Activated CD4-positive, alpha-beta memory T cell treated with anti-CD3 and anti-CD28 coated beads, Interleukin-2, amount 10 ng/mL, durations not matched to agents 7 days and 5 days (primary cell): ENCODE measurements at regions not wholly inside any gene's neighbourhood (a gene's known extent, or its start where the extent isn't known, plus 50 kb on each side); places are given as distances from the start of the nearest gene placed in this dataset.

Experiments used
- CTCF ChIA-PET: fragments of 350-600 bp; sonication (Branson Sonifier 250); formaldehyde crosslinking; loops from one replicate; lab custom pipeline; 2021; ENCODE audit warnings: antibody characterized with exemption, inconsistent platforms; lab: Charles Lee
- POLR2A ChIA-PET: fragments of 350-600 bp; sonication (Branson Sonifier 250); formaldehyde crosslinking; loops from one replicate; lab custom pipeline; 2021; ENCODE audit warnings: antibody characterized with exemption; lab: Charles Lee
- DNase-seq: peaks from one replicate; pipeline ENCODE4 v3.0.0-alpha.2; 2020
- H3K27ac Mint-ChIP-seq: one replicate; pipeline ENCODE4 v1.8.0; 2021; ENCODE audit warnings: mild to moderate bottlenecking, mixed read lengths
- H3K27me3 Mint-ChIP-seq: one replicate; pipeline ENCODE4 v1.8.0; 2021; ENCODE audit warnings: mixed read lengths
- H3K36me3 Mint-ChIP-seq: one replicate; pipeline ENCODE4 v1.8.0; 2021; ENCODE audit warnings: low read depth, mixed read lengths
- H3K4me1 Mint-ChIP-seq: one replicate; pipeline ENCODE4 v1.8.0; 2021; ENCODE audit warnings: mixed read lengths
- H3K4me3 Mint-ChIP-seq: one replicate; pipeline ENCODE4 v1.8.0; 2021; ENCODE audit warnings: mild to moderate bottlenecking, mixed read lengths
- H3K9me3 Mint-ChIP-seq: one replicate; pipeline ENCODE4 v1.8.0; 2021; ENCODE audit warnings: mixed read lengths

- H3K27me3 Mint-ChIP-seq = peaks cover 8% of the 10 kb centered on the region
These were observed 83.8 kb upstream of the KLHL29 start for GRCh38 chr2:23301136-23301535.

GRCh38 chr2:23302591-23302990 is 82.4 kb upstream of the KLHL29 start:
- H3K27me3 Mint-ChIP-seq = peaks cover 8% of the 10 kb centered on the region
- H3K36me3 Mint-ChIP-seq = no peaks in the 10 kb centered on the region
- H3K9me3 Mint-ChIP-seq = no peaks in the 10 kb centered on the region
- no peaks in the 10 kb centered on the region for H3K4me1 Mint-ChIP-seq
- no peak for DNase-seq
- no peak overlapping the region for H3K27ac Mint-ChIP-seq
- no peak overlapping the region for H3K4me3 Mint-ChIP-seq
- ChIA-PET CTCF (no interaction called here), POLR2A (no interaction called here)

More at GRCh38 chr2:23301136-23301535, 83.8 kb upstream of the KLHL29 start:
- no peaks in the 10 kb centered on the region for H3K9me3 Mint-ChIP-seq
- DNase-seq = no peak
- no peak overlapping the region for H3K27ac Mint-ChIP-seq
- H3K4me3 Mint-ChIP-seq = no peak overlapping the region
- H3K36me3 Mint-ChIP-seq = no peaks in the 10 kb centered on the region
- no peaks in the 10 kb centered on the region for H3K4me1 Mint-ChIP-seq
- ChIA-PET CTCF (interaction anchor here (0.7 kb wide), 1 partner anchor 50 kb away, joined by 4 read pairs; no protein-coding TSS in a partner anchor), POLR2A (no interaction called here)

GRCh38 chr2:23306401-23306800 is 78.6 kb upstream of the KLHL29 start:
- no peaks in the 10 kb centered on the region for H3K9me3 Mint-ChIP-seq
- H3K27me3 Mint-ChIP-seq = peaks cover 8% of the 10 kb centered on the region
- H3K27ac Mint-ChIP-seq = no peak overlapping the region
- no peak for DNase-seq
- no peak overlapping the region for H3K4me3 Mint-ChIP-seq
- POLR2A ChIA-PET = no interaction called here
- H3K36me3 Mint-ChIP-seq = no peaks in the 10 kb centered on the region
- no peaks in the 10 kb centered on the region for H3K4me1 Mint-ChIP-seq
- CTCF ChIA-PET = no interaction called here

- H3K27ac Mint-ChIP-seq = no peak overlapping the region
- DNase-seq = no peak
- H3K9me3 Mint-ChIP-seq = no peaks in the 10 kb centered on the region
- ChIA-PET CTCF (no interaction called here), POLR2A (no interaction called here)
- H3K36me3 Mint-ChIP-seq = no peaks in the 10 kb centered on the region
- peaks cover 2% of the 10 kb centered on the region for H3K27me3 Mint-ChIP-seq
- no peak overlapping the region for H3K4me3 Mint-ChIP-seq
- no peaks in the 10 kb centered on the region for H3K4me1 Mint-ChIP-seq
These were observed 73.8 kb upstream of the KLHL29 start for GRCh38 chr2:23311186-23311585.

GRCh38 chr2:23312996-23313606 is 71.9 kb upstream of the KLHL29 start:
- no peaks in the 10 kb centered on the region for H3K4me1 Mint-ChIP-seq
- no peak overlapping the region for H3K27ac Mint-ChIP-seq
- DNase-seq = peak; percentile 21
- no peaks in the 10 kb centered on the region for H3K36me3 Mint-ChIP-seq
- CTCF ChIA-PET = interaction anchor here (0.6 to 1.1 kb wide), 2 partner anchors 9 to 774 kb away, joined by 3 to 6 read pairs; no protein-coding TSS in a partner anchor
- H3K9me3 Mint-ChIP-seq = no peaks in the 10 kb centered on the region
- no peak overlapping the region for H3K4me3 Mint-ChIP-seq
- POLR2A ChIA-PET = no interaction called here
- peaks cover 2% of the 10 kb centered on the region for H3K27me3 Mint-ChIP-seq

GRCh38 chr2:23314687-23315086 is 70.3 kb upstream of the KLHL29 start:
- no peak overlapping the region for H3K27ac Mint-ChIP-seq
- peaks cover 8% of the 10 kb centered on the region for H3K27me3 Mint-ChIP-seq
- CTCF ChIA-PET = no interaction called here
- DNase-seq = no peak
- H3K9me3 Mint-ChIP-seq = no peaks in the 10 kb centered on the region
- H3K36me3 Mint-ChIP-seq = no peaks in the 10 kb centered on the region
- H3K4me3 Mint-ChIP-seq = no peak overlapping the region
- POLR2A ChIA-PET = no interaction called here
- H3K4me1 Mint-ChIP-seq = no peaks in the 10 kb centered on the region

GRCh38 chr2:23320058-23320457 is 64.9 kb upstream of the KLHL29 start:
- H3K4me3 Mint-ChIP-seq = no peak overlapping the region
- no peak for DNase-seq
- peaks cover 6% of the 10 kb centered on the region for H3K27me3 Mint-ChIP-seq
- no peak overlapping the region for H3K27ac Mint-ChIP-seq
- ChIA-PET CTCF (no interaction called here), POLR2A (no interaction called here)
- no peaks in the 10 kb centered on the region for H3K9me3 Mint-ChIP-seq
- H3K36me3 Mint-ChIP-seq = no peaks in the 10 kb centered on the region
- H3K4me1 Mint-ChIP-seq = no peaks in the 10 kb centered on the region

- POLR2A ChIA-PET = no interaction called here
- no peaks in the 10 kb centered on the region for H3K36me3 Mint-ChIP-seq
- CTCF ChIA-PET = no interaction called here
These were observed 63.2 kb upstream of the KLHL29 start for GRCh38 chr2:23321751-23322150.

GRCh38 chr2:23322567-23323197 is 62.3 kb upstream of the KLHL29 start:
- no peaks in the 10 kb centered on the region for H3K4me1 Mint-ChIP-seq
- CTCF ChIA-PET = no interaction called here
- no peak overlapping the region for H3K4me3 Mint-ChIP-seq
- H3K36me3 Mint-ChIP-seq = no peaks in the 10 kb centered on the region
- POLR2A ChIA-PET = no interaction called here
- peaks cover 6% of the 10 kb centered on the region for H3K27me3 Mint-ChIP-seq
- no peak overlapping the region for H3K27ac Mint-ChIP-seq
- DNase-seq = no peak
- no peaks in the 10 kb centered on the region for H3K9me3 Mint-ChIP-seq

More at GRCh38 chr2:23321751-23322150, 63.2 kb upstream of the KLHL29 start:
- H3K27ac Mint-ChIP-seq = no peak overlapping the region
- peaks cover 6% of the 10 kb centered on the region for H3K27me3 Mint-ChIP-seq
- no peak for DNase-seq
- no peaks in the 10 kb centered on the region for H3K4me1 Mint-ChIP-seq
- H3K9me3 Mint-ChIP-seq = no peaks in the 10 kb centered on the region
- H3K4me3 Mint-ChIP-seq = no peak overlapping the region

GRCh38 chr2:23323198-23323916 is 61.6 kb upstream of the KLHL29 start:
- H3K4me3 Mint-ChIP-seq = no peak overlapping the region
- H3K4me1 Mint-ChIP-seq = no peaks in the 10 kb centered on the region
- CTCF ChIA-PET = no interaction called here
- H3K36me3 Mint-ChIP-seq = no peaks in the 10 kb centered on the region
- no peaks in the 10 kb centered on the region for H3K9me3 Mint-ChIP-seq
- POLR2A ChIA-PET = no interaction called here
- no peak overlapping the region for H3K27ac Mint-ChIP-seq
- peaks cover 6% of the 10 kb centered on the region for H3K27me3 Mint-ChIP-seq
- DNase-seq = no peak

- H3K36me3 Mint-ChIP-seq = no peaks in the 10 kb centered on the region
- ChIA-PET CTCF (interaction anchor here (1.2 kb wide), 1 partner anchor 32 kb away, joined by 3 read pairs; no protein-coding TSS in a partner anchor), POLR2A (no interaction called here)
- no peak for DNase-seq
- no peak overlapping the region for H3K27ac Mint-ChIP-seq
- H3K27me3 Mint-ChIP-seq = no peaks in the 10 kb centered on the region
- H3K9me3 Mint-ChIP-seq = no peaks in the 10 kb centered on the region
- no peaks in the 10 kb centered on the region for H3K4me1 Mint-ChIP-seq
- no peak overlapping the region for H3K4me3 Mint-ChIP-seq
These were observed 60.9 kb upstream of the KLHL29 start for GRCh38 chr2:23323917-23324680.

GRCh38 chr2:23326330-23326729 is 58.6 kb upstream of the KLHL29 start:
- no peak for DNase-seq
- CTCF ChIA-PET = no interaction called here
- no peak overlapping the region for H3K27ac Mint-ChIP-seq
- no peaks in the 10 kb centered on the region for H3K36me3 Mint-ChIP-seq
- POLR2A ChIA-PET = no interaction called here
- no peaks in the 10 kb centered on the region for H3K9me3 Mint-ChIP-seq
- no peaks in the 10 kb centered on the region for H3K4me1 Mint-ChIP-seq
- H3K4me3 Mint-ChIP-seq = no peak overlapping the region
- H3K27me3 Mint-ChIP-seq = no peaks in the 10 kb centered on the region

GRCh38 chr2:23327416-23327815 is 57.6 kb upstream of the KLHL29 start:
- ChIA-PET POLR2A (no interaction called here), CTCF (no interaction called here)
- DNase-seq = no peak
- no peaks in the 10 kb centered on the region for H3K36me3 Mint-ChIP-seq
- H3K4me3 Mint-ChIP-seq = no peak overlapping the region
- no peaks in the 10 kb centered on the region for H3K9me3 Mint-ChIP-seq
- no peak overlapping the region for H3K27ac Mint-ChIP-seq
- H3K27me3 Mint-ChIP-seq = no peaks in the 10 kb centered on the region
- no peaks in the 10 kb centered on the region for H3K4me1 Mint-ChIP-seq
